ENCODE measurements at regions not wholly inside any gene's neighbourhood (a gene's known extent, or its start where the extent isn't known, plus 50 kb on each side); places are given as distances from the start of the nearest gene placed in this dataset.
"Not testable (repeated sequence)": the region's sequence is repeated elsewhere in the genome, so short reads cannot be mapped to it uniquely, and the experiment has no call there.

- no peak for TF ChIP-seq CTCF (IDR thresholded peaks at IDR 0.05; ENCODE audit: low read depth, low read length)
- DNase-seq, result no peak
- no peaks in the 10 kb centered on the region for H3K27me3 ChIP-seq (ENCODE audit: insufficient read depth, low read depth, severe bottlenecking)
Observed at GRCh38 chr1:112817555-112818373, 102.6 kb upstream of the PPM1J start.

GRCh38 chr1:112815376-112815775 lies 100.2 kb upstream of the PPM1J start:
- Histone ChIP-seq H3K4me3 (ENCODE audit: low read depth, low read length) (no peak overlapping the region), H3K36me3 (no peaks in the 10 kb centered on the region), H3K9me3 (ENCODE audit: severe bottlenecking) (no peaks in the 10 kb centered on the region), H3K27me3 (ENCODE audit: insufficient read depth, low read depth, severe bottlenecking) (no peaks in the 10 kb centered on the region), H3K27ac (no peak overlapping the region)
- TF ChIP-seq CTCF (IDR thresholded peaks at IDR 0.05; ENCODE audit: low read depth, low read length), result no peak
- DNase-seq, result no peak

More at GRCh38 chr1:112817555-112818373, 102.6 kb upstream of the PPM1J start:
- H3K9me3 ChIP-seq (ENCODE audit: severe bottlenecking), result no peaks in the 10 kb centered on the region
- H3K27ac ChIP-seq, result no peak overlapping the region
- H3K36me3 ChIP-seq, result no peaks in the 10 kb centered on the region
- no peak overlapping the region for H3K4me3 ChIP-seq (ENCODE audit: low read depth, low read length)

- H3K9me3 ChIP-seq (ENCODE audit: severe bottlenecking); H3K4me3 ChIP-seq (ENCODE audit: low read depth, low read length); H3K27ac ChIP-seq; H3K36me3 ChIP-seq; H3K27me3 ChIP-seq (ENCODE audit: insufficient read depth, low read depth, severe bottlenecking); DNase-seq: not testable (repeated sequence)
Observed at GRCh38 chr1:112814645-112815044, 99.5 kb upstream of the PPM1J start.

- H3K27ac ChIP-seq, result no peak overlapping the region
- no peaks in the 10 kb centered on the region for H3K36me3 ChIP-seq
- H3K9me3 ChIP-seq (ENCODE audit: severe bottlenecking), result no peaks in the 10 kb centered on the region
- peak; percentile 86 for DNase-seq
- H3K4me3 ChIP-seq (ENCODE audit: low read depth, low read length), result no peak overlapping the region
- no peaks in the 10 kb centered on the region for H3K27me3 ChIP-seq (ENCODE audit: insufficient read depth, low read depth, severe bottlenecking)
- peak; percentile 94 for TF ChIP-seq CTCF (IDR thresholded peaks at IDR 0.05; ENCODE audit: low read depth, low read length)
Observed at GRCh38 chr1:112808861-112809684, 93.9 kb upstream of the PPM1J start.

- no peak overlapping the region for H3K27ac ChIP-seq
- no peaks in the 10 kb centered on the region for H3K36me3 ChIP-seq
- DNase-seq, result no peak
- H3K9me3 ChIP-seq (ENCODE audit: severe bottlenecking), result no peaks in the 10 kb centered on the region
- no peaks in the 10 kb centered on the region for H3K27me3 ChIP-seq (ENCODE audit: insufficient read depth, low read depth, severe bottlenecking)
- TF ChIP-seq CTCF (IDR thresholded peaks at IDR 0.05; ENCODE audit: low read depth, low read length), result no peak
- no peak overlapping the region for H3K4me3 ChIP-seq (ENCODE audit: low read depth, low read length)
Observed at GRCh38 chr1:112807999-112808398, 92.9 kb upstream of the PPM1J start.

- no peaks in the 10 kb centered on the region for H3K36me3 ChIP-seq
- H3K27me3 ChIP-seq (ENCODE audit: insufficient read depth, low read depth, severe bottlenecking), result no peaks in the 10 kb centered on the region
- DNase-seq, result no peak
- H3K27ac ChIP-seq, result no peak overlapping the region
- TF ChIP-seq CTCF (IDR thresholded peaks at IDR 0.05; ENCODE audit: low read depth, low read length), result no peak
- no peaks in the 10 kb centered on the region for H3K9me3 ChIP-seq (ENCODE audit: severe bottlenecking)
- no peak overlapping the region for H3K4me3 ChIP-seq (ENCODE audit: low read depth, low read length)
Observed at GRCh38 chr1:112807117-112807516, 92.0 kb upstream of the PPM1J start.

All from WERI-Rb-1 (cell line).